ENCODE measurements at regions not wholly inside any gene's neighbourhood (a gene's known extent, or its start where the extent isn't known, plus 50 kb on each side); places are given as distances from the start of the nearest gene placed in this dataset.
A peak's percentile ranks its signal among the peaks of the same experiment; 100 is the strongest.
"Not testable (repeated sequence)": the region's sequence is repeated elsewhere in the genome, so short reads cannot be mapped to it uniquely, and the experiment has no call there.

- H3K36me3 Mint-ChIP-seq; H3K9me3 Mint-ChIP-seq (ENCODE audit: low read depth); H3K27ac Mint-ChIP-seq; CTCF ChIA-PET; DNase-seq; ATAC-seq; H3K4me3 Mint-ChIP-seq: not testable (repeated sequence)
- peaks cover 13% of the 10 kb centered on the region for H3K4me1 Mint-ChIP-seq
- H3K27me3 Mint-ChIP-seq = peaks cover 45% of the 10 kb centered on the region
Observed at GRCh38 chr1:148341729-148342128, 141.4 kb downstream of the PPIAL4G start.

- H3K36me3 Mint-ChIP-seq; H3K4me3 Mint-ChIP-seq; ATAC-seq; DNase-seq; H3K9me3 Mint-ChIP-seq (ENCODE audit: low read depth); H3K27ac Mint-ChIP-seq: not testable (repeated sequence)
- H3K4me1 Mint-ChIP-seq = peaks cover 44% of the 10 kb centered on the region
- CTCF ChIA-PET = interaction anchor here (0.7 kb wide), 1 partner anchor 9 kb away, joined by 4 read pairs; no protein-coding TSS in a partner anchor
- peaks cover 47% of the 10 kb centered on the region for H3K27me3 Mint-ChIP-seq
Observed at GRCh38 chr1:148336121-148336918, 146.8 kb downstream of the PPIAL4G start.

GRCh38 chr1:148334339-148335130, 148.6 kb downstream of the PPIAL4G start:
- H3K27me3 Mint-ChIP-seq = peaks cover 49% of the 10 kb centered on the region
- ATAC-seq (peak; percentile 83), DNase-seq (peak; percentile 90)

GRCh38 chr1:148333875-148334338, 149.2 kb downstream of the PPIAL4G start:
- H3K4me1 Mint-ChIP-seq = peaks cover 43% of the 10 kb centered on the region
- CTCF ChIA-PET = interaction anchor here (0.7 to 2.1 kb wide), 5 partner anchors 12 to 73 kb away, joined by 3 to 5 read pairs (median 3); no protein-coding TSS in a partner anchor
- DNase-seq = no peak
- peak overlapping the region; percentile 100 for H3K27ac Mint-ChIP-seq
- peaks cover 49% of the 10 kb centered on the region for H3K27me3 Mint-ChIP-seq
- peaks cover 3% of the 10 kb centered on the region for H3K36me3 Mint-ChIP-seq
- no peaks in the 10 kb centered on the region for H3K9me3 Mint-ChIP-seq (ENCODE audit: low read depth)
- no peak for ATAC-seq
- H3K4me3 Mint-ChIP-seq = peak overlapping the region; percentile 92

More at GRCh38 chr1:148334339-148335130, 148.6 kb downstream of the PPIAL4G start:
- Mint-ChIP-seq H3K36me3 (no peaks in the 10 kb centered on the region), H3K9me3 (ENCODE audit: low read depth) (no peaks in the 10 kb centered on the region), H3K4me3 (peak overlapping the region; percentile 92), H3K27ac (peak overlapping the region; percentile 100), H3K4me1 (peaks cover 42% of the 10 kb centered on the region)
- CTCF ChIA-PET = interaction anchor here (0.7 to 1.9 kb wide), 4 partner anchors 11 to 73 kb away, joined by 3 to 4 read pairs (median 3); no protein-coding TSS in a partner anchor

- H3K36me3 Mint-ChIP-seq = peaks cover 7% of the 10 kb centered on the region
- H3K27me3 Mint-ChIP-seq = peaks cover 33% of the 10 kb centered on the region
- H3K4me3 Mint-ChIP-seq = no peak overlapping the region
- H3K9me3 Mint-ChIP-seq (ENCODE audit: low read depth) = peaks cover 5% of the 10 kb centered on the region
- no peak overlapping the region for H3K27ac Mint-ChIP-seq
- H3K4me1 Mint-ChIP-seq = peaks cover 16% of the 10 kb centered on the region
- CTCF ChIA-PET = no interaction called here
- DNase-seq (no peak), ATAC-seq (no peak)
Observed at GRCh38 chr1:148328884-148329283, 154.2 kb downstream of the PPIAL4G start.

- DNase-seq; H3K36me3 Mint-ChIP-seq; H3K27ac Mint-ChIP-seq; H3K4me3 Mint-ChIP-seq; H3K9me3 Mint-ChIP-seq (ENCODE audit: low read depth); CTCF ChIA-PET; H3K4me1 Mint-ChIP-seq; ATAC-seq: not testable (repeated sequence)
- H3K27me3 Mint-ChIP-seq = peaks cover 48% of the 10 kb centered on the region
Observed at GRCh38 chr1:148325031-148325430, 158.1 kb downstream of the PPIAL4G start.

- peaks cover 45% of the 10 kb centered on the region for H3K27me3 Mint-ChIP-seq
- H3K4me1 Mint-ChIP-seq; H3K27ac Mint-ChIP-seq; H3K4me3 Mint-ChIP-seq; H3K9me3 Mint-ChIP-seq (ENCODE audit: low read depth); H3K36me3 Mint-ChIP-seq; CTCF ChIA-PET; ATAC-seq; DNase-seq: not testable (repeated sequence)
Observed at GRCh38 chr1:148324465-148324864, 158.6 kb downstream of the PPIAL4G start.

GRCh38 chr1:148320079-148320478, 163.0 kb downstream of the PPIAL4G start:
- ATAC-seq; H3K36me3 Mint-ChIP-seq; H3K27ac Mint-ChIP-seq; H3K4me3 Mint-ChIP-seq; DNase-seq; CTCF ChIA-PET; H3K9me3 Mint-ChIP-seq (ENCODE audit: low read depth): not testable (repeated sequence)
- peaks cover 56% of the 10 kb centered on the region for H3K27me3 Mint-ChIP-seq
- peaks cover 35% of the 10 kb centered on the region for H3K4me1 Mint-ChIP-seq

GRCh38 chr1:148318904-148319242, 164.2 kb downstream of the PPIAL4G start:
- H3K27me3 Mint-ChIP-seq = peaks cover 60% of the 10 kb centered on the region
- no peaks in the 10 kb centered on the region for H3K9me3 Mint-ChIP-seq (ENCODE audit: low read depth)
- DNase-seq = no peak
- H3K4me3 Mint-ChIP-seq = peak overlapping the region; percentile 79
- H3K36me3 Mint-ChIP-seq = no peaks in the 10 kb centered on the region
- H3K27ac Mint-ChIP-seq = peak overlapping the region; percentile 75
- CTCF ChIA-PET = interaction anchor here (1.0 to 1.3 kb wide), 2 partner anchors 13 to 15 kb away, joined by 3 to 4 read pairs; no protein-coding TSS in a partner anchor
- H3K4me1 Mint-ChIP-seq = peaks cover 37% of the 10 kb centered on the region
- peak; percentile 65 for ATAC-seq

GRCh38 chr1:148318123-148318903, 164.8 kb downstream of the PPIAL4G start:
- peak; percentile 91 for DNase-seq
- no peaks in the 10 kb centered on the region for H3K36me3 Mint-ChIP-seq
- H3K4me3 Mint-ChIP-seq = peak overlapping the region; percentile 79
- peak; percentile 92 for ATAC-seq
- CTCF ChIA-PET = interaction anchor here (0.7 to 1.3 kb wide), 5 partner anchors 9 to 16 kb away, joined by 3 to 4 read pairs (median 3); no protein-coding TSS in a partner anchor
- H3K4me1 Mint-ChIP-seq = peaks cover 37% of the 10 kb centered on the region
- no peaks in the 10 kb centered on the region for H3K9me3 Mint-ChIP-seq (ENCODE audit: low read depth)
- peak overlapping the region; percentile 75 for H3K27ac Mint-ChIP-seq
- peaks cover 61% of the 10 kb centered on the region for H3K27me3 Mint-ChIP-seq

GRCh38 chr1:148317288-148317985, 165.4 kb upstream of the NBPF11 start:
- Mint-ChIP-seq H3K27ac (no peak overlapping the region), H3K9me3 (ENCODE audit: low read depth) (no peaks in the 10 kb centered on the region), H3K36me3 (no peaks in the 10 kb centered on the region), H3K27me3 (peaks cover 64% of the 10 kb centered on the region), H3K4me1 (peaks cover 37% of the 10 kb centered on the region), H3K4me3 (peak overlapping the region; percentile 79)
- CTCF ChIA-PET = interaction anchor here (1.1 to 1.3 kb wide), 2 partner anchors 12 to 17 kb away, joined by 3 to 4 read pairs; no protein-coding TSS in a partner anchor
- DNase-seq = no peak
- no peak for ATAC-seq

- no peak for DNase-seq
- Mint-ChIP-seq H3K9me3 (ENCODE audit: low read depth) (peaks cover 4% of the 10 kb centered on the region), H3K36me3 (peaks cover 6% of the 10 kb centered on the region), H3K27ac (no peak overlapping the region), H3K4me1 (peaks cover 37% of the 10 kb centered on the region), H3K4me3 (no peak overlapping the region), H3K27me3 (peaks cover 72% of the 10 kb centered on the region)
- CTCF ChIA-PET = interaction anchor here (1.5 kb wide), 1 partner anchor 18 kb away, joined by 5 read pairs; no protein-coding TSS in a partner anchor
- ATAC-seq = no peak
Observed at GRCh38 chr1:148315071-148315811, 163.2 kb upstream of the NBPF11 start.
